WTC11 (cell line): ENCODE measurements at regions not wholly inside any gene's neighbourhood (a gene's known extent, or its start where the extent isn't known, plus 50 kb on each side); places are given as distances from the start of the nearest gene placed in this dataset.

Experiments used
- ATAC-seq: fragments of 200-7000 bp; cut with Tn5 transposase; 2 replicates; pipeline ENCODE4 v1.10.0; 2021; ENCODE audit warnings: mild to moderate bottlenecking, moderate library complexity
- CTCF ChIA-PET: fragments of 300-600 bp; sonication (Branson Sonifier 250); formaldehyde crosslinking; loops from one replicate; lab custom pipeline; 2021; ENCODE audit warnings: antibody characterized with exemption; lab: Charles Lee
- POLR2A ChIA-PET: fragments of 350-600 bp; sonication (Branson Sonifier 250); formaldehyde crosslinking; loops from one replicate; lab custom pipeline; 2021; ENCODE audit warnings: antibody characterized with exemption; lab: Charles Lee
- DNase-seq: peaks from one replicate; pipeline ENCODE4 v3.0.0; 2021; ENCODE audit warnings: low spot score
- H3K27ac Mint-ChIP-seq: 2 replicates; pipeline ENCODE4 v1.8.0; 2021; ENCODE audit warnings: mixed read lengths
- H3K27me3 Mint-ChIP-seq: 2 replicates; pipeline ENCODE4 v1.8.0; 2021; ENCODE audit warnings: low read depth, mild to moderate bottlenecking, moderate library complexity, mixed read lengths
- H3K36me3 Mint-ChIP-seq: 2 replicates; pipeline ENCODE4 v1.8.0; 2021; ENCODE audit warnings: mixed read lengths
- H3K4me1 Mint-ChIP-seq: 2 replicates; pipeline ENCODE4 v1.8.0; 2022; ENCODE audit warnings: mixed read lengths
- H3K4me3 Mint-ChIP-seq: 2 replicates; pipeline ENCODE4 v1.8.0; 2021; ENCODE audit warnings: mild to moderate bottlenecking, moderate library complexity, mixed read lengths
- H3K9me3 Mint-ChIP-seq: 2 replicates; pipeline ENCODE4 v1.8.0; 2021; ENCODE audit warnings: mixed read lengths
- AR ChIP-seq: fragments of 250-450 bp; sonication (Bioruptor Pico); IDR thresholded peaks from 2 replicates; pipeline ENCODE4 v1.9.0; 2021; ENCODE audit warnings: mild to moderate bottlenecking
- ATF2 ChIP-seq: sonication (generic); formaldehyde crosslinking; IDR thresholded peaks from 2 replicates; pipeline ENCODE4 v1.8.1; 2022; ENCODE audit warnings: low read depth, missing genetic modification reagents, borderline replicate concordance
- IRF2 ChIP-seq: sonication (generic); formaldehyde crosslinking; IDR thresholded peaks from 2 replicates; pipeline ENCODE4 v1.8.0; 2022; ENCODE audit warnings: low read depth, missing genetic modification reagents, borderline replicate concordance
- NFYB ChIP-seq: sonication (generic); formaldehyde crosslinking; conservative IDR thresholded peaks from 2 replicates; pipeline ENCODE4 v1.8.0; 2022; ENCODE audit warnings: low read depth, missing genetic modification reagents
- NR3C1 ChIP-seq: sonication (generic); formaldehyde crosslinking; conservative IDR thresholded peaks from 2 replicates; pipeline ENCODE4 v1.8.1; 2023; ENCODE audit warnings: low read depth, mild to moderate bottlenecking, missing genetic modification reagents
- OVOL2 ChIP-seq: fragments of 250-450 bp; sonication (Bioruptor Pico); IDR thresholded peaks from 2 replicates; pipeline ENCODE4 v1.9.0; 2021; ENCODE audit warnings: mild to moderate bottlenecking, borderline replicate concordance
- TP53 ChIP-seq: sonication (generic); formaldehyde crosslinking; IDR thresholded peaks from 2 replicates; pipeline ENCODE4 v1.8.1; 2023; ENCODE audit warnings: mild to moderate bottlenecking, missing genetic modification reagents
- USF2 ChIP-seq: sonication (generic); formaldehyde crosslinking; IDR thresholded peaks from 2 replicates; pipeline ENCODE4 v1.8.1; 2023; ENCODE audit warnings: mild to moderate bottlenecking, missing genetic modification reagents, moderate library complexity
- ZNF263 ChIP-seq: sonication (generic); formaldehyde crosslinking; IDR thresholded peaks from 2 replicates; pipeline ENCODE4 v1.8.1; 2022; ENCODE audit warnings: low read depth, mild to moderate bottlenecking, moderate library complexity, missing genetic modification reagents
- ZNF281 ChIP-seq: sonication (generic); formaldehyde crosslinking; IDR thresholded peaks from 2 replicates; pipeline ENCODE4 v1.8.0; 2023; ENCODE audit warnings: mild to moderate bottlenecking, missing genetic modification reagents
- ZNF532 ChIP-seq: fragments of 250-450 bp; sonication (Bioruptor Pico); IDR thresholded peaks from 2 replicates; pipeline ENCODE4 v1.9.0; 2021; ENCODE audit warnings: mild to moderate bottlenecking, borderline replicate concordance
- ZSCAN18 ChIP-seq: fragments of 250-450 bp; sonication (Bioruptor Pico); IDR thresholded peaks from 2 replicates; pipeline ENCODE4 v2.1.2; 2022; ENCODE audit warnings: mild to moderate bottlenecking, moderate library complexity

- ChIA-PET CTCF (no interaction called here), POLR2A (no interaction called here)
- DNase-seq (no peak), ATAC-seq (no peak)
- H3K27me3 Mint-ChIP-seq = no peaks in the 10 kb centered on the region
- H3K4me1 Mint-ChIP-seq = peaks cover 6% of the 10 kb centered on the region; the same call in 1 of the 2 replicates
- H3K36me3 Mint-ChIP-seq = no peaks in the 10 kb centered on the region
- TF ChIP-seq NFYB (CRISPR knock-in tag) (no peak), AR (CRISPR knock-in tag) (no peak), NR3C1 (no peak), IRF2 (CRISPR knock-in tag) (no peak), ZNF281 (no peak), OVOL2 (CRISPR knock-in tag) (no peak), USF2 (CRISPR knock-in tag) (no peak), ZSCAN18 (CRISPR knock-in tag) (no peak), TP53 (no peak), ZNF263 (CRISPR knock-in tag) (no peak), ATF2 (CRISPR knock-in tag) (no peak), ZNF532 (CRISPR knock-in tag) (no peak)
- H3K27ac Mint-ChIP-seq = no peak overlapping the region
- no peaks in the 10 kb centered on the region for H3K9me3 Mint-ChIP-seq
- H3K4me3 Mint-ChIP-seq = no peak overlapping the region
These were observed 66.8 kb upstream of the ATXN1 start for GRCh38 chr6:16828058-16828457.
